Stimulated activated CD8-positive, alpha-beta memory T cell treated with anti-CD3 and anti-CD28 coated beads, Interleukin-12 subunit alpha, Interleukin-12 subunit beta, amount 100 ng/mL, for 4 hours (primary cell): ENCODE measurements at regions not wholly inside any gene's neighbourhood (a gene's known extent, or its start where the extent isn't known, plus 50 kb on each side); places are given as distances from the start of the nearest gene placed in this dataset.
"Not testable (repeated sequence)": the region's sequence is repeated elsewhere in the genome, so short reads cannot be mapped to it uniquely, and the experiment has no call there.

Experiments used
- DNase-seq: peaks from one replicate; pipeline ENCODE4 v3.0.0-alpha.2; 2020; ENCODE audit warnings: low read depth

DNA sequence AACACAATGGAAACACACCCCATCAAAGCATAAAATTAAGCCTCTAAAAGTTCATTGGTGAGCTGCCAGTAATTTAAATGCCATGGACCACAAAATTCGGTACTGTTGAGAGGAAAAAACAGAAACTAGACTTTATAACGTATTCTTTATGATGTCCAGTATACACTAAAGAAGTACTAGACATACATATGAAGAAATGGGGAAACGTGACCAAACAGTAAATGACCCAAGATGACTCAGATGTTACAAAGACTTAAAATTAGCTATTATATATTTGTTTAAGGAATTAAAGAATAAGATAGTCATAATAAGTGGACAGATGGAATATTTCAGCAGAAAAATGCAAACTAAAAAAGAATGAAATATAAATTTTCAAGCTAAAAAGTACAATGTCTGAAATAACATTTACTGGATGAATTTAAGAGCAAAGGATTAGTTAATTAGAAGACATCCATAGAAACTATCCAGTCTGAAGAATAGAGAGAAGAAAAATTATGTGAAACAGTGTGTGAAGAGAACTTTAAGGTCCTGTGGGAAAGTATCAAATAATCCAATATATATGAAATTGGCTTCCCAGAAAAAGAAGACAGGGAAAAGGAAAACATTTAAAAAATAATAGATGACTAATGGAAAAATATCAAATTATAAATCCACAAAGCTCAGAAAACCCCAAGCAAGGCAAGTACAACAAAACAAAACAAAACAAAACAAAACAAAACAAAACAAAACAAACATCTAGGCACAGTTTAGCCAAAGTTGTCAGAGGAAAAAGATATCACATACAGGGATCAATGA lies 69.4 kb downstream of the SAMD9 start:
- DNase-seq: no peak

DNA sequence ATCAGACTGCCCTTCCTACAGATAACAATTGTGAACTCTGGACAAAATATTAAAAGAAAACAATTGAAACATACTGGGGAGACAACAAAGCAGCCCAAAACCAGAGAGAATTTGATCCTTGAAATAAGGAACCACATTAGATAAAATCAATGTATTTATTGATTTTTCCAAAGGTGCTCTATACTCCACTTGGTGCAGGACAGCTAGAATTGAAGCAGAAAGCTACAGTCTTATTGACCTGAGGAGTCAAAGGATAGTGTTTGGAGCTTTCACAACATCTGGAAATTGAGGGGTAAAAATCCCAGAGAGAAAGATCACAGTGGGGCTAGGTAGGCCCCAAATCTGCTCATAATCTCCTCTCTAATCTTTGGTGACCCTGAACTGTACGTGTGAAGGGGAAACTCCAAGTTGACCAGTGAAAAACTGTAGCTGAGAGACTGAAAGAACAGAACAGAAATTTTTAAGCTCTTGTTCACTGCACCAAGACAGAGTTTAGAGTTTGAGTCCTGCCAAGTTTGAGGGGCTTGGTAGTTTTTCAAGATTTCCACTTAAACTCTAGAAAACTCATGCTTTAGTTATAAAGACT lies 70.2 kb downstream of the SAMD9 start:
- DNase-seq: no peak

DNA sequence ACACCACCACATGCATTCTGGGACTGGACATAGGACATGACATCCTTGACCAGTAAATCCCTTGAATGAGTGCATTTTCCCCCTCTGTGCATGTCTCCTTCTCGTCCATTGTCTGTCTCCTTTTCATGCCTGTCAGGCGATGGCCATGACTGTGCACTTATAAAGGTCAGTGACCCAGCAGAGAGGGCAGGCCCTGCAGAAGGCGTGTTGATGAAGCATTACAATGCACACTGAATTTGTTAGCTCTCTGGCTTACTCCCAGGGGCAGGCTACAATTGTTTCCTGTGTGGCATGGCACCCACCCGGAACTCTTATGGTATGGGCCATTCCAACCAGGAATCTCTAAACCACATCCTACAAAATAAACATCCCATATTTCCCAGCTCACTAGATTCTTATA lies 71.1 kb downstream of the SAMD9 start:
- no peak for DNase-seq

DNA sequence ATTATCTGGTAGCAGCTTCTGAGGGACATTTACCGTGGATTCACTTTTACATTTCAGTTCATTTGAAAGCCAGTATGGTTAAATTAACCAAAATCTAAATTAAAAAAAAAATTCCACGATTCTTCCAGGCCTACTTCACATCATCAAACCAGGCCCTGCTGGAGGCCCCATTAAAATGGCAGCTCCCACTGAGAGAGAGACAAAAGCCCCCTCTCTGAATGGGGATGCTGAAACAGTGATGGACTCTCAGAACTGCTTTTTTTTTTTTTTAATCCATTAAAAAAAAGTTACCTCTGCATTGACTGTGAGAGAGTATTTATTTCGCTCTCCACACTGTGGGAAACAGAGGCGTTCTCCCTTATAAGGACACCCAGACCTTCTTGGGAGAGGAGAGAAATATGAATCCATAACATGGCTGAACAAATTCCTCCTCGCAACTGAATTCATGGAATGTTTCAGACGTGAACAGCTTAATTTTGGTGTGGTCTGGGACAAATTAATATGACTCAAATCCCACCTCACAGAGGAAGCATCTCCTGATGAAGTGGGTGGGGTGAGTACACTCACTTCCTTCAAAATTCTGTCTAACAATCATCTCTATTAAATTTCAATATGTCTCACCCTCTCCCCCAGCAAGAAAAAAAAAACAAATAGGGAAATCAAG lies 73.5 kb downstream of the SAMD9 start:
- no peak for DNase-seq

DNA sequence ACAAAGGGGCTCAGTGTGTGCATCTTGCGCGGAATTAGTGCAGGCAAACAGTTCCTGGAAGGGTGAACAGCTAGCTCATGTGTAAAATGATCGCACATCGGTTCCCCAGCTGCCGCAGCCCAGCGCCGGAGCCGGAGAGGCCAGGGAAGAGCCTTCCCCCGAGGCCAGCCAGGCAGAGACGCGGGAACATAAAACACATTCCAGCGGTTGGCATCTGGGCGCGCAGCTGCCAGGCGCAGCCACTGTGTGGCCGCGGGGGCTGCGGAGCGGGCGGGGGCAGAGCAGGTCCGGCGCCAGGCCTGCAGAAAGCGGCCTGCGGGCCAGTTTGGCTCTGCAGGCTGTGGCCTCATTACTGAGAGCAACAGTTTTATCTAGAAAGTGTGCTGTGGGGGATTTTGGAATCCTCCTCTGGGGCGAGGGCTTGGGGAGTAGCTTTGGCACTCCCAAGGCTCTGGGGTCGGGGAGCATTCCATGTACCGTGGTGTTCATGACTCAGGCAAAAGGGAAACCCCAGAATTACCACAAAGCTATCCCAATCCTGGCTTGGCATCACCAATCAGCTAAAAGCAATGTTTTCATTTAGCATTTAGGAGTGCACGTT lies 74.3 kb downstream of the SAMD9 start:
- DNase-seq: no peak

DNA sequence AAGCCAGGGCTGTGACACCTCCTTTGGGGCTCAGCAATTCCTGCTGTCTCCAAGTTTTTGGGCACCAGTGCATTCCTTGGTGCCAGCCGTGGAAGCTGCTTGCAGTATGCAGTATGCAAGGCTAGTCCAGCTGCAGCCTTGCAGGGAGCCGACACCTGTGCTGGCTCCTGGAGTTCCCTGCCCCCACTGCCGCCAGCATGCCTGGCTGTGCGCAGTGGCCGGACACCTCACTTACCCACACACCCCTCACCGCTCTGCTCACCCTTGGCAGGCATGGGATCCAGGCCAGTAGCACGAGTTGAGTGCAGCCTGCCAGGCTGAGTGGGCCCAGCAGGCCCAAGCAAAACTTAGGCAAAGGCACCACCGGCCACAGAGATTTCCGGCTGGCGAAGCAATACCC lies 77.4 kb downstream of the SAMD9 start:
- no peak for DNase-seq

DNA sequence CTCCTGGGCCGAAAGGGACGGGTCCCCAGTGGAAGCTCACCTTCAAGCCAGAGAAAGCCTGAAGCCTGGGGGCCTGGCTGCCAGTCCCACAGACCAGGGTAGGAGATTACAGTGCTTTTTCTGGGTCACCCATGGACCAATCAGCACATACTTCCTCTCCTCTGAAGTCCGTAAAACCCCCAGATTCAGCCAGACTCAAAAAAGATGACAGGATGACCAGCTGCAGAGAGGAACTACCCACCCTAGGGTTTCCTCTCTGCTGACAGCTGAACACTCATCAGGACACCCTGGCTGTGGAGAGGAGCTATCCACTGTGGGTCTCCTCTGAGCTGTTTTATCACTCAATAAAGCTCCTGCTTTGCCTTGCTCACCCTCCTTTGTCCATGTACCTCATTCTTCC lies 78.0 kb downstream of the SAMD9 start:
- DNase-seq: no peak

DNA sequence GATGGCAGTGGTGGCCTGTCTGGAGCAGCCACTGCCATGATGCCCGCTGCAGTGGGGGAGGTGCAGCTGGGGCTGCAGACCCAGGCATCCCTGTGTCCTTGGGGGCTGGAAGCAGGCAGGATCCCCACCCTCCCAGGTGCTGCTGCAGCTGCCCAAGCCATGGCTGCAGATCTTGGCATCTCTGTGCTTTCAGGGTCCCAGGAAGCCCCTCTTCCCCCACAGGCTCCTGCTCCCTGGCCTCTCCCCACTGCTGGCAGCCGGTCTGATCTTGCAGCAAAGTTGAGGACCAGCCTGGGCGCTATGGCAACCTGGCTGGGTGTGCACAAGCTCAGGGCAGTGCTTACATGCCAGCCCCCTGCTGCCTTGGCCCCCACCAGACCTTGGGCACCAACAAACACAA lies 78.5 kb downstream of the SAMD9 start:
- DNase-seq: no peak

DNA sequence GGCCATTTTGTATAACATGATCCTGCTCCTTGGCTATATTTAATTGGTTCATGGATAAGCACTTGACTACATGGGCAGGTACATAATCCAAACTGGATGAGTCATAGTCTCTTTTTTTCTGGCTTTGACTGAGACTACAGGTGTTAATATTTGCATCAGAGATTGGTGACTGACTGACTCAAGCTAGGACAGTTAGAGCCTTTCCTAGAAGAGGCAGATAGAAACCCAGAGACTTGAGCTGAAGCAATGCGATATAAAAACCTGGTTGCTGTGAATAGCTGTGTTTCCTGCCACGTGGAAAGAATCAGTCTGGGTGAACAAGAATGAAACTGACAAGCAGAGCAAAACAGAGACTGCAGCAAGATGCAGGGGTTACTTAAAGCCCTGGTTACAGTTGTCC lies 81.0 kb downstream of the SAMD9 start:
- no peak for DNase-seq

DNA sequence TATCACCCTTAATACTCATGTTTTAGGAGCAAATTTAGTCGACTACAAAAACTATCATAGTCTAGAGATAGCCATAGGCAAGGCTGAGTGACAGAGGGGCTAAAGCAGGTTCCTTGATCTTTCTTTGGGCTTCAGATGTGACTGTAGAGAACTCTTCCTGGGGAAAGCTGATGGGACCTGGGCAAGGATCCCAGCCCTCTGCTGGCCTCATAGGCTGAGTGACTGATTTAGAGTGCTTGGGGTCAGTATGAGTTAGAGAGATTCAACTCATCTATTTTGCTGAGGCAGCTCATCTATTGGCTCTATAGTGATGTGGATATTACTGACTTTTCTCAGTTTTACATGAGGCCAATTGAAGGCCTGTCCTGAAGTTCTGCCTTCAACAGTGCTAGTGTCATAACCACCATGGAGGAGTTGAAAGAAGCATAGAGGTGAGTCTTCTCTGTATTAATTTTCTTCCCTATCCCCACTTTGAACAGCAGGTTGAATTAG lies 81.6 kb downstream of the SAMD9 start:
- no peak for DNase-seq

DNA sequence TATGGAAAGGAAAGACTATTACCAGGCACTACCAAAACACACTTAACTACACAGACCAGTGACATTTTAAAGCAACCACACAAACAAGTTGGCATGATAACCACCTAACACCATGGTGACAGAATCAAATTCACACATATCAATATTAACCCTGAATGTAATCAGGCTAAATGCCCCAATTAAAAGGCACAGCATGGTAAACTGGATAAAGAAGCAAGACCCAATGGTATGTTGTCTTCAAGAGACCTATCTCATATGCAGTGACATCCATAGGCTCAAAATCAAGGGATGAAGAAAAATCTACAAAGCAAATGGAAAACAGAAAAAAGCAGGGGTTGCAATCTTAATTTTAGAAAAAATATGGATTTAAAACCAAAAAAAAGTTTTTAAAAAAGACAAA lies 86.0 kb downstream of the SAMD9 start:
- no peak for DNase-seq

DNA sequence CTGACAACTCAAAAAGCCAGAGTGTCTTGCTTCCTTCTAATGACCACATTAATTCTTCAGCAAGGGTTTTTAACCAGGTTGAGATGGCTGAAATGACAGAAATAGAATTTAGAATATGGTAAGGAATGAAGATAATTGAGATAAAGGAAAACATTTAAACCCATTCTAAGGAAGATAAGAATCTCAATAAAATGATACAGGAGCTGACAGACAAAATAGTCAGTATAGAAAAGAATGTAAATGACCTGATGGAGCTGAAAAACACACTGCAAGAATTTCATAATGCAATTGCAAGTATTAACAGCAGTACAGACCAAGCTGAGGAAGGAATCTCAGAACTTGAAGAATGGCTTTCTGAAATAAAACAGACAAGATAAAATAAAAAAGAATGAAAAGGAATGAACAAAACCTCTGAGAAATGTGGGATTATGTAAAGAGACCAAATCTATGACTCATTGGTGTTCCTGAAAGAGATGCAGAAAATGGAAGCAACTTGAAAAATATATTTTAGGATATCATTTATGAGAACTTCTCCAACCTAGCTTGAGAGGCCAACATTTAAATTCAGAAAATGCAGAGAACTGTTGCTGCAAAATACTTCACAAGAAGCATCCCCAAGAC lies 87.1 kb downstream of the SAMD9 start:
- no peak for DNase-seq

DNA sequence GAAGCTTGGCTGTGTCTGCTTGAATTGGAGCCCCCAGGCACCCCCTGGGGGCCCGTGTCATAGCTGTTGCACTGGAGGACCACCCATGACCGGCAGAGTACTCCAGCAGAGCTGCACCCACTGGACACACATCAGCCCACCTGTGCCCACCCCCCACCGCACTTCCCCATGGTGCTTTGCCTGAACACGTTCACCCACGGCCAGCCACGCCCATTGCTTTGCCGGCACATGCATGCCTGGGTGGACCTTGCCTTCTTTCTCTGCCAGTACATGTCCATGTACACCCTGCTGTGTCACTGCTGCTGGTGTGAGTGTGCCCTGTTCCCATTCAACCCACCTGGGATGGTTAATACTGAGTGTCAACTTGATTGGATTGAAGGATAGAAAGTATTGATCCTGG lies 88.7 kb downstream of the SAMD9 start:
- no peak for DNase-seq

DNA sequence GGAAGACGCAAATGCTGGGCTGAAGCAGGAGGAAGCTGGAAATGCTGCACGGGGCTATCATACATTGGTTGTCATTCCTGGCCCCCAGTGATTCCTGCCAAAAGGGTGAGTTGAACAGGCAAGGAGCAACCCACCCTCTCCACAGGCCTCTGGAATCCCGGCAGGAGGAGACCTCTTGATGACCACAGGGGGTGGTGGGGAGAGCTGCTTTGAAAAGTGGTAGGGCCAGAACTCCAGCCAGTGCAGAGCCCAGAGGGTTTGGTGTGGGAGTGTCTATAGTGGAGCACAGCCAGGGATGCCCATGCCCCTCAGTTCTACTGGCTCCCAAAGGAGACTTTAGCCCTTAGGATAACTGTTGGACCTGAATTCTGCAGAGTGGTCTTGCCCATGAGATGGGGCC lies 89.2 kb downstream of the SAMD9 start:
- DNase-seq: no peak

DNA sequence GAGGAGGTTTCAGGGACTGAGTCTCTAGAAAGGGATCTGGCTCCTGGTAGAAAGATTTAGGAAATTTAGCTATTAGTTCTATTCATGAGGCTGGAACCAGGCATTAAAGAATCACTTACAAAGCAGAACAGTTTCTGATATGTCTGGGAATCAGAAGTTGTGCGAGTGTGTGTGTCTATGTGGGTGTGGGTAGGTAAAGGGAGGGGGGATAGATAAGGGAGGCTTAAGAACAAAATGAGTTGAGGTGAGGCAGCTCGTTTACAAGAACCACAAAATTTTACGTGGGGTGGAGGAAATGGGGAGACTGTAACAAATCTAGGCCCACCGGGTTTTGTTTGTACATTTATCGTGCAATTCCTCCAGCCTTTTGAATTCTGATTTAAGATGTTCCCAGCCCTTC lies 90.7 kb downstream of the SAMD9 start:
- no peak for DNase-seq

DNA sequence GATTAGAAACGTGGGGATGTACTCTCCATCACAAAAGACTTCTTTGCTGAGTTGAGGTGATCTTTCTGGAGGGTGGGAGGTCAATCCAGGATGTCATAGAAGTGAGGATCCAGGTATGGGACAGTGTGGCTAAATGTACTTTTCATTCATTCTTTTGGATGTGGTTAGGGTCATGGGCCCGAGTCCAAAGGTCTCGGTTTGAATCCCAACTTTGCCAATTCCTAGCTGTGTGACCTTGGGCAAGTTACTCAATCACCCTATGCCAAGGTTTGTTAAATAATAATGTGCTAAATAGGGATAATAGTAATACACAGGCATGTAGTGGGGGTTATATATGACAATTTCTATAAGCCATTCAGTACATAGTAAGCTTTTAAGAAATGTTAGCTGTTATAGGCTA lies 91.4 kb downstream of the SAMD9 start:
- DNase-seq: no peak

DNA sequence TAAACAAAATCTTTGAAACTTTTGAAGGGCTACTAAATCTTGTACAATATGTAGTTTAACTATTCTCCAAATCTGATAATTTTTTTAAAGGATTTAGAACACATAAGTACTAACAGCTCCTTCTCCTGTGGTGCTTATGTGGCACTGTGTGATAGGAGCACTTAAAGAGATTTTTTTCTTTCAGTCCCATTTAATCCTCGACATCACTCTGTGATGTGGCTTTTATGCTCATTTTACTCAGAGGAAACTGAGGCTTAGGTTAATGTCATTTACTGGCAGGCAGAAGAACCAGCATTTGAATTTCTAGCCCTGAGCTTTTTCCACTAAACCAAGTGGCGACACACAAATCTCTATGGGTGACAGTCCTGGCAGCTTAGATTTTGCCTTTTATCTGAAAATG lies 92.4 kb downstream of the SAMD9 start:
- DNase-seq: no peak

DNA sequence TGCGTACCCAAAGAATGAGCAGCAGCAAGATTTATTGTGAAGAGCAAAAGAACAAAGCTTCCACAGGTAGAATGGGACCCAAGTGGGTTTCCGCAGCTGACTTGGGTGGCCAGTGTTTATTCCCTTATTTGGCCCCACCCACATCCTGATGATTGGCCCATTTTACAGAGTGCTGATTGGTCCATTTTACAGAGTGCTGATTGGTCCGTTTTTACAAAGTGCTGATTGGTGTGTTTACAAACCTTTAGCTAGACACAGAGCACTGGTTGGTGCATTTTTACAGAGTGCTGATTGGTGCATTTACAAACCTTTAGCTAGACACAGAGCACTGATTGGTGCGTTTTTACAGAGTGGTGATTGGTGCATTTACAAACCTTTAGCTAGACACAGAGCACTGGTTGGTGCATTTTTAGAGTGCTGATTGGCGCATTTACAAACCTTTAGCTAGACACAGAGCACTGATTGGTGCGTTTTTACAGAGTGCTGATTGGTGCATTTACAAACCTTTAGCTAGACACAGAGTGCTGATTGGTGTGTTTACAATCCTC lies 94.8 kb downstream of the SAMD9 start:
- not testable (repeated sequence) for DNase-seq

DNA sequence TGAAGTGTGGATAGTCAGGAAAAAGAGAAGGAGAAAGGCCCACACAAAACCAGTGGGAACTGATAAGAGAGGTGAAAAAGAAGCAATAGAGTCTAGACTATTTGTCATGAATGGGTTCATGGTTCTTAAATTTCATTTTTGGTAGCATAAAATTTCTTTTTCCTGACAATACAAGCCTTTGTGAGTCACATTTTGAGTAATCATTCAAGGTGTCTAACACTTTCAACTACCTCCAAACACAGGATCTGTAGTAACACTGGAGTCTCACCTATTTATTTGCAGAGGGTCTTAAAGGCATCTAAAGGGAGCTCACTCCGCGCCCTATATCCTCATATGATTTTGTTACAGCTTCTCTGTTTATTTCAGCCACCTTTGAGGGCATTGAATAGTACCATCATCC lies 96.0 kb downstream of the SAMD9 start:
- no peak for DNase-seq

DNA sequence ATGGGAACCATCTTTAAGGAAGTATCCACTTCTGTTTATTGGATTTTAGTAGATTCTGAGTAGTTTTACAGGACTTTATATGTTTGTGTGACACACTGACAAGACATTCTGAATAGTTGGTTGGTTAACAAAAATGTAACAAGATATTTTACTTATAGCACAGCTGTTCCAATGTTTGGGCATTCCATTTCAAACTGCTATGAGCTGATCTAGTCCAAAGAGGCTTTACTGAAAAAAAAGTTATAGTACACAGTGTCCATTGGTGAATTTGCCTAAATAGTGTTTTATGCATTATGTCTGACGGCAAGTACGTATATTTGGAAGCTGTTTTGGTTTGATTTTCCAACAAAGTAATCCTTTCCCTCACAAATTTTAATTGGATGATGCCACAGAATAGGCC lies 99.1 kb downstream of the SAMD9 start:
- no peak for DNase-seq

DNA sequence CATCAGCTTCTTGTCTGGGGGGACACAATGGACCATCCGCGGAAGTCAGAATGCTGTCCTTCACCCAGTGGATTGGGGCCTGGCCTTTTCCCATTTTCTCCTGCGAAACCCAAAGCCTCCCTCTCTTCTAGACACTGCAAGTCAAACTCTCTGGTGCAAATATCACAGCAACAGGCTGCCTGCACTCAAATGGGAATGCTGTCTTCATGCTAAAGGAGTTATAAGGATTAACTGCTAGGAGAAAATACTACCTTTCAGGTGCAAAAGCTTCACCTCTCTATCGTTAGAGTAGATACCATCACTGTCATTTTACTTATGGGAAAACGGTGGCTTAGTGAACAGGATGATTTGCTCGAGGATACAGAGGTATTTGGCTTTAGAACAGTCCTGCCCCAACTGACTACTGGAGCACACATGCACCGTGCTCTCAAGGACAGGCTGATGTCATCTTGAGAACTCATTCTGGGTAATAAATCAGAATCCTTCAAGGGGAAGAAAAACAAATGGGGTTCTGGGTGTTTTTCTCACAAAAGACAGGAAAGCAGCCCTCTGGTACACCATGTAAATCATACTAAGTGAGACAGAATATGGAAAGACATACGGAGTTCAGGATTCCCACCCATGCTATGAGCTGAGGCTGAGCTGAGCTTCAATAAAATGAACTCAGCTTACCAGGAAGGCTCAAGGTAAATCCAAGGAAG lies 100.9 kb downstream of the SAMD9 start:
- DNase-seq: no peak
